ENCODE measurements at regions not wholly inside any gene's neighbourhood (a gene's known extent, or its start where the extent isn't known, plus 50 kb on each side); places are given as distances from the start of the nearest gene placed in this dataset.

DNA sequence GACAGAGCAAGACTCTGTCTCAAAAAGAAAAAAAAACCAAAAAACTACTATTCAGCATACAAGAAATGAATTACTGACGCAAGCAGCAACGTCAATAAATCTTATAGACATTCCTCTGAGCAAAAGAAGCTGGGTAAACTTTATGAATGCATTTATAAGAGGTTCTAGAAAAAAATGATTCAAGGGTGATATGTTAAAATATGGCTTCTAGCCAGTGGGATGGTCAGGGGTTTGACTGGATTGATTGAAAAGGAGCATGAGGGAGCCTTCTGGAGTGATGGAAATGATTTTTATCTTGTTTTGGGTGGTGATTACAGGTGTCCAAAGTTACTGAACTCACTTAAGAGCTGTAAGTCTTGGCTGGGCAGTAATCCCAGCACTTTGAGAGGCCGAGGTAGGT is 64.9 kb upstream of the SALL4 start:
- DNase-seq = no peak

DNA sequence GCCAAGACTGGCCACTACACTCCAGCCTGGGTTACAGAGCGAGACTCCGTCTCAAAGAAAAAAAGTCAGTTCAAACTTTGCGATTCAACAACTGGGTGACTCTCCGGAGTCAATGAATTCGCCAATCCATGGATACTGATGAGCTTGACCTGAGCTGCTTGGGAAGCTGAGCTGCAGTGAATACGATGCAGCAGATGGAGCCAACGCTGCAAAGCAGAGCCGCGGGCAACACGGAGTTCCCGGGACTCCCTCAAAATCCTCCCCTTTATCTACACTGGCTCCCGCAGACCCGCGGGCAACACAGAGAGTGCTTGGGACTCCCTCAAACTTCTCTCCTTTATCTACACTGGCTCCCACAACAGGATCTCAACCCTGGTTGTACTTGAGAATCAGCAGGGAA is 62.6 kb upstream of the SALL4 start:
- DNase-seq = no peak

DNA sequence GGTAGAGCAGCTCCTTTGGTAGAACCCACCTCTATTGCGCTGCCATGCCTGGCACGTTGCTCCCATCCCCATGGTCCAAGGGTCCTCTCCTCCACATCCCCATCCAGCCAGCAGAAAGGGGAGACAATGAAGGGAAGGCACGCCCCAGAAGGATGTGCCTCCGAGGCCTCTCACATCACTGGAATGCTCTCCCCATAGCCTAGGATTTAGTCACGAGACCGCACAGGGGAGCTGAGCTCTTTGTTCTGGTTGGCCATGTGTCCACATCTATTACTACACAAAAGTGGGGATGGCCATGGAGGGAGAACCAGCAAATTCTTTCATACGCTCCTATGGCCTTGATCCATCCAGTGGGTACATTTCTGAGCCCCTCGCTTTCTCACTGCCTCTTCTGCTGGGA is 60.5 kb upstream of the SALL4 start:
- DNase-seq = no peak

DNA sequence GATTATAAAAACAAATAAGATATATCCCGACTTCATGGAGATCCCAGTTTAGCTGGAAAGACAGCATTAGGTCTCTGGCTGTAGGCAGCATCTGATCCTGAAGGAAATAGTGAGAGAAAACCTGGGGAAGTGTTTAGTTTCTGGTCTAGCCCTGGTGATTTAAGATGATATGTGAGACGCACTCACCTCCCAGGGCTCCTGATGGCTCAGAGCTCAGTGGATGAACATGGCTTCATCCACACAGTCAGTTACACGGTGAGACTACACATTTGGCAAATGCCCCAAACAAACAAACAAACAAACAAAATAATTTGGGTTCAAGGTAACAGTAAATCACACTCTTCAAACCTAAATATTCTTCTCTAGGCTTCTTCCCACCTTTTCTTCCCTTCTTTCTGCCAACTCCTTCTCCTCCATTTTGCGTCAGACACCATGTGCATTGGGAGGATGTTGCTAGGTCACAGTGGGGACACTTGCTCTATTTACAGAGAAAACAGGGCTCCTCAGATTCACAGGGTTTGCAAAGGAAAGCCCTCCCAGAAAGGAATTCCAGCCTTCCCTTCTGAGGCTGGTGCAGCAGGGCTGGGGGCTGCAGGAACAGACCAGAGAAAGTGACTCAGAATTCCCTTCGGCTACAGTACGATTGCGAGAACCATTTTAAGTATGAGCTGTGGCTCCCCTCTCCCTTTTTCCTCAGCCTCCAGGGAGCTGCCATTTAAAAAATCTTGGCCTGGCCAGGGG is 59.6 kb upstream of the SALL4 start:
- DNase-seq = no peak

DNA sequence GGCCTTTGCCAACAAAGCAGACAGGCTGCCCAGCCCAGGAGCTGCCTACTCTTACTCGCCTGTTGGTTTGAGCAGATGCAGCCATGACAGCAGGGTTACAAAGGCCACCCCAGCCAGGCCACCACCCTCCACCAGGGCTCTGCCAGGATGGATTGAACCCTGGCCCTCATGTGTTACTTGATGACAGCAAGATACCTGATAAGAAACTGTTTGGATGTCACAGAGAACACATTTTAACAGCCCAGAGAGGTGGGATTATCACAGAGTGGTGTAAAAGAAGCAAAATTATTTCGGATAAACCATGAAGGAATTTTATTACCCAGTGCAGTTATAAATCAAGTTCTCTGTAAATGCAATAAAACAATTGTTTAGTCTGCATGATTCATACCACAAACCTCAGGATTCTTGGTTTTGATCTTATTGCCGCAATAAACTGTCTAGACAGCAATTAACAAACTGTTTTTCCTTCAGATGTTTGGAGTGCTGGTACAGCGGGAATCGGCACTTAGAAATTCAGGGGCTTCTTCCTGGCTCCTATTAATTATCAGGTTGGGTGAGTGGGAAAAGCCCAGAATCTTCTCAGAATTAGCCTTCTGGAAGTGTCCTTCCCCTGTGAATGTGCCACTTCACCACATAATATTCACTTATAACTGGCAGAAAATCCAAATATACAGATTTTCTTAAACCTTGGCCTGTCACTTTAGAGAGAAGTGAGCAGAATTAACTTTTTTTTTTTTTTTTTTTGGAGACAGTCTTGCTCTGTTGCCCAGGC is 58.0 kb upstream of the SALL4 start:
- DNase-seq = no peak

DNA sequence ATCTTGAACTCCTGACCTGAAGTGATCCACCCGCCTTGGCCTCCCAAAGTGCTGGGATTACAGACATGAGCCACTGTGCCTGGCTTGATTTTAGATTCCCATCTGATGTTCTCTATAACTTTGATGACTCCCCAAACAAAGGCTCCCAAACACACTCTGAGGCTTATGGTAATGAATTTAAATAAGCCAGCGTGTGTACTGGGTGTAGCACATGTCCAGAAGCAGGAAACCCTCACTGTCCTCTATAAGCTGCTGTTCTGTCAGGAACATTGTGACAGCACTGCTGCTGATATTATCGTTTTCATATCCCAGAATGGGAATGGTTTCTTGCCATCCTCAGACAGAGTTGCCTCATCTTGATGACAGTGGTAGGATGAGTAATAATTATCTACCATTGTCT is 54.1 kb upstream of the SALL4 start:
- DNase-seq = no peak

DNA sequence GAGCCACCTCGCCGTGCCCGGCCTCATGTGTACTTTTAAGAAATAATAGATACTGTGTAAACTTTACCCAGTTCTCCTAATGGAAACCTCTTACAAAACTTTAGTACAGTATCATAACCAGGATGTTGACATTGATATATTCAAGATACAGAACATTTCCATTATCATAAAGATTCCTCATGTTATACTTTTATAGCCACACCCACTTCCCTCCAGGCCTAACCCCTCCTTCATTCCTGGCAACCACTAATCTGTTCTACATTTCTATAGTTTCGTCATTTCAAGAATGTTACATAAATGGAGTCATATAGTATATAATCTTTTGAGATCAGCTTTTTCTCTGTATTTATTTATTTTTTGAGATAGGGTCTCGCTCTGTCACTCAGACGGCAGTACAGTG is 52.6 kb upstream of the SALL4 start:
- no peak for DNase-seq
